ENCODE measurements at regions not wholly inside any gene's neighbourhood (a gene's known extent, or its start where the extent isn't known, plus 50 kb on each side); places are given as distances from the start of the nearest gene placed in this dataset.
"Not testable (repeated sequence)": the region's sequence is repeated elsewhere in the genome, so short reads cannot be mapped to it uniquely, and the experiment has no call there.

DNA sequence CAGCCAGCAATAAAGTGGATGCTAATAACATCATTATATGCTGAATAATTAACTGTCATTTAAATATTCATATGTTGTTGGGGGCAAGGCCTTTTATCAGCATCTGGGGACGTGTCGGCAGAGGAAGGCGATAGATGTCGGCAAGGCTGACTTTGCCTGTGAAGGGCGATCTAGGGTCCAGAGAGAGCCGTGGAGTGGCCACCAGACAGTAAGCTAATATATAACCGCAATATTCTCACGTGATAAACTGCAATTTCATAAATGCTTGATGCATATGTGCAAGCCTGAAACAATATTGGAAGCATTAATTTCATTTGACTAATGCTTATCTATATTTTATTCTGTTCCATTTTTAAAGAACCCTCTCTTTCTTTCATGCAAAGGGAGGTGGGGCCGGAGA lies 141.0 kb upstream of the POU3F1 start:
- no peak for DNase-seq (ENCODE audit: low read depth, low spot score)

DNA sequence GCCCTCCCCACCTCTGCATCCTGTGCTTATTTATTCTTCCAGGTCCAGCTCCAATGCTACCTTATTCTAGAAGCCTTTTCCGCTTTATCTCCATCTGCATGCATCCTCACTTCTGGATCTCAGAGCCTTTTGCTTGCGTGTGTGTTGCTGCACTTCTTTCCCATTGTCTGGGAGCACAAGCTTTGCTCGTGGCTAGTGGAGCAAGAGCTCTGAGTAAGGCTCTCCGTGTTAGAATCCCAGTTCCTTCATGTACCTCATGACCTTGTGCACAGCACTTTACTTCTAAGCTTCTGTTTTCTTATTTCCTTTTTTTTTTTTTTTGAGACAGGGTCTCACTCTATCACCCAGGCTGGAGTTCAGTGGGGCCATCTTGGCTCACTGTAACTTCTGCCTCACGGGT lies 140.0 kb upstream of the POU3F1 start:
- DNase-seq (ENCODE audit: low read depth, low spot score) = no peak

DNA sequence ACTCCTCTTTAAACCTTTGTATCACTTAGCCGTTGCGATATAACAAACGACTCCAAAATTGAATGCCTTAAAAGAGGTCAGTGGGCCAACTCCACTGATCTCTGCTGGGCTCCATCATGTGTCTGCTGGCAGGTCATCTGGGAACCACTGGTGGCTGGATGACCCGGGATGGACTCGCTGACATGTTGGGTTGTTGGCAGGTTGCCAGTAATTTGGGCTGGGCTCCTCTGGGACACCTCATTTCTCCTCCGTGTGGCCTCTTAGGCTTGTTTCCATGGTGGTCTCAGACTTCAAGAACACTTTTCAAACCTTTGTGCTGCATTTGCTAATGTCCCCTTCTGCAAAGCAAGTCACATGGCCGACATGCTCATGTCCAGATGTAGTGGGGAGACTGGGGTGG lies 139.3 kb upstream of the POU3F1 start:
- DNase-seq (ENCODE audit: low read depth, low spot score) = no peak

GRCh38 chr1:38183747-38184146 lies 137.2 kb upstream of the POU3F1 start:
- no peak for DNase-seq (ENCODE audit: low read depth, low spot score)

DNA sequence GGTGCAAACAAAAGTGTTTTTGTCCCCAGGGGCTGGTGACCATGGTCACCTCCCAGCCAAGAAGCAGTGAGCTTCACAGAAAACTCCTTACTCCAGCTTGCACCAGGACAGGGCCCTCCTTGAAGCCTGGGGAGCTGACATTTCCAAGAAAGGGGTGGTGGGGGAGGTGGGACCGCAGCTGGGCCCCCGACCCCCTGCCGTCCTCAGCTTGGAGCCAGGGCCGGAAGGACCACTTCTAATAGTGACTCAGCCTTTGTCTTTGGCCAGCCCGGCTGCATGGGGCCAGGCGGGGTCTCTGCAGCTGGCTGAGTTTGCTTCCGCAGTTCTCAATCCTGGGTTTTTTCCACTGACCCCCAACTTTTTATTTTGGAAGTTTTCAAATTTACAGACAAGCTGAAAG lies 136.5 kb upstream of the POU3F1 start:
- no peak for DNase-seq (ENCODE audit: low read depth, low spot score)

GRCh38 chr1:38180388-38180787 lies 133.8 kb upstream of the POU3F1 start:
- DNase-seq (ENCODE audit: low read depth, low spot score) = not testable (repeated sequence)

GRCh38 chr1:38179483-38179882 lies 132.9 kb upstream of the POU3F1 start:
- DNase-seq (ENCODE audit: low read depth, low spot score) = no peak

DNA sequence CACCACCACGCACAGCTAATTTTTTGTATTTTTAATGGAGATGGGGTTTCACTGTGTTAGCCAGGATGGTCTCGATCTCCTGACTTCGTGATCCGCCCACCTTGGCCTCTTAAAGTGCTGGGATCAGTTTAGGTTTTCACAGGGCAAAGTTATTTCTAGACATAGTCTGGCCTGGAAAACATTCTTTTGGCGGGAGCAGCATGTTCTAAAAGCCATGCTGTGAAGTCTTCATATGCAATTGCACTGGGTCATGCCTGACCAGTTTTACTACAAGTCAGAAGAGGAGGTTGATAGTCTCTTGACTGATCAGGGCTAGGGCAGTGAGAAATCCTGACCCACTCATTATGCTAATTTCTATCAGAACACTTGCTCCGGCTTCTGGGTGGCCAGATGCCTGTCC lies 131.6 kb upstream of the POU3F1 start:
- no peak for DNase-seq (ENCODE audit: low read depth, low spot score)

- no peak for DNase-seq (ENCODE audit: low read depth, low spot score)
These were observed 128.5 kb upstream of the POU3F1 start for GRCh38 chr1:38175121-38175520.

DNA sequence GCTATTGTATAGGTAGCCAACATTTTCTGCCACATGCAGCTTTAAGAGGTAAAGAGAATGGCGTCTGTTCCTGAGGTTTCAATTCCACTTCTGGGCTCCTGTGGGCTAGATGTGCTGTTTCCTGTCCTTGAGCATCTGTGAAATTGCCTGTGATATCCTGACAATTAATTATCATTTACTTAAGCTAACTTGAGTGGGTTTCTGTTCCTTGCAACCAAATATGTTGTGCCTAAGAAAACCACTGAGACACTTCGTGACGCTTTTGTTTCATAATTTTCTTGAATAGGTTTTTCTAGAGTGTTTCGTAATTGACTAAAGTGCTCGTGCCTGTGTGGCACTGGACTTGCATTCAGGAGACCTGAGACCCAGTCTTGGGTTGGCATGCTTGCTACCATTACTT lies 127.3 kb upstream of the POU3F1 start:
- DNase-seq (ENCODE audit: low read depth, low spot score) = no peak

- no peak for DNase-seq (ENCODE audit: low read depth, low spot score)
These were observed 126.7 kb upstream of the POU3F1 start for GRCh38 chr1:38173157-38173831.

DNA sequence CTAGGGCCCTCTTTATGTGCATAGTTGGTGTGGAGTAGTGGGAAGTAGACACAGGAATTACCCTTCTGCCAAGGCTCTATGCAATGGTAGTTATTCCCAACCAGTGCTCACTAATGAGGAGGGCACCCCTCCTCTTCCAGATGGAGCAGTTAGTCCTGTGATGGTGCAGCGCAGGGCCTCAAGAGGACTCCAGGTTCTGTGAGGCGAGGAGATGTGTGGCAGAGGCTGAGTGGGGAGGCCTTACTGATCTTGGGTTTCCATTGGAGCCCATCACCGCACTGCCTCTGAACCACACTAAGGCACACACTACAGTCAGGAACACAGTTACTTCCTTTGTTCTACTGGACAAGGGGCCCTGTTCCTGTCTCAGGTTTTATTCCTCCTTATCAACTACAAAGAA lies 122.5 kb upstream of the POU3F1 start:
- no peak for DNase-seq (ENCODE audit: low read depth, low spot score)

DNA sequence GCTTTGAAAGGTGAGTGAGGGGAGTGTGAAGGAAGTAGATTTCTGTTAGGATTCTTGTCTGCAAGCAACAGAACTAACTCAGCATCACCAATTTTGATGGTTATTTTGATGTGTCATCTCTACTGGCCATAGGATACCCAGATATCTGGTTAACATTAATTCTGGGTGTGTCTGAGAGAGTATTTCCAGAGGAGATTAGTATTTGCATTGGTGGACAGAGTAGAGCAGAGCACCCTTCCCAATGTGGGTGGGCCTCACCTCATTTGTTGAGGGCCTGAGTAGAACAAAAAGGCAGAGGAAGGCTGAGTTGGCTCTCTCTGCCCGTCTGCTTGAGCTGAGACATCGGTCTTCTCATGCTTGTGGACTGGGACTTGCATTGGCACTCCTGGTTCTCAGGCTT lies 121.8 kb upstream of the POU3F1 start:
- no peak for DNase-seq (ENCODE audit: low read depth, low spot score)

- no peak for DNase-seq (ENCODE audit: low read depth, low spot score)
These were observed 119.9 kb upstream of the POU3F1 start for GRCh38 chr1:38166461-38166860.

- DNase-seq (ENCODE audit: low read depth, low spot score) = no peak
These were observed 107.3 kb upstream of the POU3F1 start for GRCh38 chr1:38153778-38154470.

DNA sequence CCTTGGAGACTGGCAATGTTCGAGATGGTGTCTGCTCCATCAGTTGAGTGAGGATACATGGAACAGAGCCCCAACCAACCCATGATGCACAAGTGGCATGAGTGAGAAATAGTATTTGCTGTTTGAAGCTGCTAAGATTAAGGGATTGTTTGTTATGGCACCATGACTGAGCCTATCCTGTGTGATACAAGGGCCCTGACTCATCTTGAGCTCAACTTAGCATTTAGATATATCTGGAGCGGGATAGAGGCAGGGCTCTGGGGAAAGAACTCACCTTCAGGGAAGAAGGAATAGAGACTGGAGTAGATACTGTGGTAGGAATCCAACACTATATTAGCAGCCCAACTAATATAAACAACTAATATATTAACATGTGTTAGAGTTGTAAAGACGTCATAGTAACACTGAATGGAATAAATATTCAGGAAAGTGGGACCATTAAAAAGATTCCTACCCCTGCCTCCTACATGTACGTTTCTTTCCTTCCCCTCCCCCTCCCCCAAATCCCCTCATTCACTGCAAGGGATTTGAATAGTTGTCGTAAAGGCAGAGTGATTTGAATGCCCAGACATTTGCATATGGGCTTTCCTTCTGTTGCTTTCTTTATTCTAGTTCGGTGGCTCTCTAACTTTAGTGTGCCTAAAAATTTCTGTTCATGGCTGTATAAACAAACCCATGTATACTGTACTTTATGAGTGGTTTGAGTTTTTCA lies 106.6 kb upstream of the POU3F1 start:
- no peak for DNase-seq (ENCODE audit: low read depth, low spot score)

DNA sequence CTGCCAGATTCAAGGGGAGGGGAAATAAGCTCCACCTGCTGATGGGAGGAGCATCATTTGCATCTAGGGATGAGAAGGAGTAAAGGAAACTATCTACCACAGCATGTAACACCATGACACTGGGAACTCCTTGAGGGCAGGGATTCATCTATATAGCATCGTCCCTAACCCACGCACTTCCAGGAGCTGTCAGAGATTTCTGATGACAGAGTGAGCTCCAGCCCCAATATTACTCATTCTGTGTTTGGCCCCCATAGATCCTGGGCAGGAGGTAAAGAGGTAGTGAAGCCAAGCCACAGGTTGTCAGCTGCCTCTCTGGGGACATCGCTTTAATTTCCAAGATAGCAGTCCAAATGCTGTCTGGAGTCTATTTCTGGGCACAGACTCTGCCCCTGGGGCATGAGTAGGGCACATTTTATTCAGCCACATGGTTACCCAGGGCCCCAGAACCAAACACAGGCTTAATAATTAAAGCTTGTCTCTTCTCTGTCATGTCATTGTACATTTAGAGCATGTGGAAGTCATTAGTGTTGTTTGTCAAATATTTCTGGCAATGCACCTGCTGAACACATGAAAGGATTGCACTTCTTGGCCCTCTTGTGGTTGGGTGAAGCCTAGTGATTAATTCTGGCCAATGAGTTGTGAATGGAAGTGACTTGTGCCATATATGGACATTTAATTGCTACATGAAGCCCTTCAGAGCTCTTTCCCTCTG lies 105.9 kb upstream of the POU3F1 start:
- no peak for DNase-seq (ENCODE audit: low read depth, low spot score)

DNA sequence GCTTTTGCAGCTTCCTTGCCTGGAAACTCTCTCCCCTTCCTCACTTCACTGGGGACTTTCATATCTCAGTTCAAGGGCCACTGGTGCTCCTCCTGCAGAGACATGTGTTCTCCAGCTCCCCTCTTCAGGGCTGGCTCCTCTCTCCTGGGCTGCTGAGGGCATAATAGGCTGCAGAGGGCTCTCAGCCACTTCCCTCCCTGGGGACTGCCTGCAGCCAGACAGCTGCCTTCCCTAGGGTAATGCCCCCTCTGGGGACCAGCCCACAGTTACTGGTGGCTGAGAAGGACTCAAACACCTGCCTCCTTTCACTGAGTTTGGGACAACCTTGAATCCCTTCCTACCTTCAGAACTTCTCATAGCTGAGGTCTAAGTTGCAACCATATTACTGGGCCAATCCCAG lies 104.8 kb upstream of the POU3F1 start:
- DNase-seq (ENCODE audit: low read depth, low spot score) = no peak

DNA sequence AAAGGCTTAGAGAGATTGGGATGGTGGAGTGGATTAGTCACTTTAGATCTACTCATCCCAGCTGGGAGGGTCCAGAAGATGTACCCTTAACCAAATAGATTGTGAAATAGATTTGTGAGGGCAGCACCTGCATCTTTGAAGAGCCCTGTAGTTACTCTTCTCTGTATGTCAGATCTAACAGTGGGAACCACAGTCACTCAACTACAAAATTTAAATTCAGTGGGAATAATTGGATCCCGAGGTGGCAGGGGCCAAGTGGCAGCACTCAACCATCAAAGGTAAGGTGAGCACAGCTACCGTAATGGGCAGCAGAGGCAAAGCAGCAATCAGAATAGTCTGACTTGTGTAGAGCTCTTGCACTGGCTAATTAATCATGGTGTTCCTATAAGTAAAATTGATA lies 99.5 kb upstream of the POU3F1 start:
- DNase-seq (ENCODE audit: low read depth, low spot score) = not testable (repeated sequence)

DNA sequence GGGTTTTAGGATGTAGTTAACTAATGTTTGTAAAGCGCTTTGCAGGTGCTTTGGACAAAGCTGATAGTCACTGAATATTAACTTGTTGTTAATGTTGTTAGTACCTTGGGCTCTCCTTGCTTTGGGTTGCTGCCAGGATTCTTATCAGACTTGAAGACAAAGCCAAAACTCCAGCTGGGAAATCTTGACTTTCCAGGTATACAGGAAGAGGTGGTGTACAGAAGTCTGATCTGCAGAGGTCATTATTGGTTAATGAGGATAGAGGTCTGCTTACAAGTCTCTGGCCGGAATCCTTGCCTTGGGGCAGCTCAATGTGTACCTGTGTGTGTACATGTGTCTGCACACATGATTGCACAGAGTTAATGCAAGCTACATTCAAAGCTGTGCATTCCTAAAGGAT lies 96.0 kb upstream of the POU3F1 start:
- no peak for DNase-seq (ENCODE audit: low read depth, low spot score)

DNA sequence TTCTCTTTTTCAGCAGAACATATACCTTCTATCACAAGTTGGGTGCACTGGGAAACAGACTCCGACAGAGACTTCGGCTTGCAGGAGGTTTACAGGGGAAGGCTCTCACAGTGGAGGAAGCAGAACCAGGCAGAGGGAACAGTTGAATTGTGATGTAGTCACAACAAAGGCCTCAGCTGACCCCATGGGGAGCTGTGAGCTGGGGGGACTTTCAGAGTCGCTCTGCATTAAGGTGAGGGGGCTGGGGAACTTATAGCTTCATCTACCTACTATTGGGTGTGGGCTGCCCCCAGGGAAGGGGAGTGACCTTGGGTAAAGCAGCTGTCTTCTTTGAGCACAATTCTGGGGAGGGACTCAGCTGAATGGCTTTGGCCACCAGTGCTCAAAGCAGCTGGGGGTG lies 94.9 kb upstream of the POU3F1 start:
- DNase-seq (ENCODE audit: low read depth, low spot score) = no peak

- DNase-seq (ENCODE audit: low read depth, low spot score) = no peak
These were observed 93.3 kb upstream of the POU3F1 start for GRCh38 chr1:38139738-38140487.
